Stimulated activated CD8-positive, alpha-beta memory T cell treated with anti-CD3 and anti-CD28 coated beads, Interleukin-12 subunit alpha, Interleukin-12 subunit beta, amount 100 ng/mL, for 24 hours (primary cell): ENCODE measurements at regions not wholly inside any gene's neighbourhood (a gene's known extent, or its start where the extent isn't known, plus 50 kb on each side); places are given as distances from the start of the nearest gene placed in this dataset.

Experiments used
- DNase-seq: peaks from one replicate; pipeline ENCODE4 v3.0.0-alpha.2; 2020; ENCODE audit errors: extremely low read depth

DNA sequence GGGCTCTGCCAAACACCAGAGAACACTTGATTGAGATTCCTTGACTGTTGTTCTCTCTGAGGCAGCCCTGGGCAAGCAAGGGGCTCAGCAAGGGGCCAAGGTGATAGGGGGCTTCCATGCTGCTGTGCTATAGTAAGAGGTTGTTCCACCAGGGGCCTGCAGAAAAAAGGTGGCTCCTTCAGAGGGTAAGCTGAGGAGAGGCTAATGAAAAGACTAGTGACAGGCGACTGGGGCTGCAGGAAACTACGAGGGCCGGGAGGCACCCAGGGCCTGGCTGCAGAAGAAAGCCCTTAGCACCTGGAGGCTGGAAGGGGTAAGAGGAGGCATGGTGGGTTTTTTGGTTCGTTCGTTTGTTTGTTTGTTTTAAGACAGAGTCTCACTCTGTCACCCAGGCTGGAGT is 88.0 kb upstream of the CTNNA1 start:
- DNase-seq: no peak

DNA sequence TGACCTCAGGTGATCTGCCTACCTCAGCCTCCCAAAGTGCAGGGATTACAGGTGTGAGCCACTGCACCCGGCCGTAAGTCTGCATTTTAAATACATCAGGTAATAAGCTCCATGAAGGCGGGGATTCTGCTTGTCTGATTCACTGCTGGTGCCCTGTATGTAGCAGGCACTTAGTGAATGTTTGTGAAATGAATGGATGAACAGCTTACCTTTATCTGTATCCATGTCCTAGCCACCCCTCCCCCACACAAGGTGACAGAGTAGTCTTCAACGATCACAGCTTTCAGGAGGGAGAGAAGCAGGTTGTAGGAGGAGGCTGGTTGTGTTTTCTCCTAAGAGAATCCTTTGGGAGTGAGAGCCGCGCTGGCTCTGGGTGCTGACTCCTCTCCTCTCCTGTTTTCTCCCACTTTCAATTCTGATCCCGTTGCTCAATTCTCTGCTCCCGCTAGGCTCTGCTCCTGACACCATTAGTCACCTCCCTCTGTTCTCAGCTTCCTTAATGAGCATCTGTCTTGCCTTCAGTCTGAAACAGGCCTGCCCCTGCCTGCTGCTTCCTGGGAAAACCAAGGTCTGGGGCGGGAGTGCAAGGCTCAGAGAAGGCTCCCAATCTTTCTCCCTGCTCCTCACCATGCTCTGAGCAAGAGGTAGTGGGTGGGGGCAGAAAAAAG is 88.8 kb upstream of the CTNNA1 start:
- no peak for DNase-seq

GRCh38 chr5:138663561-138663960 is 88.4 kb upstream of the HSPA9 start:
- DNase-seq: no peak

DNA sequence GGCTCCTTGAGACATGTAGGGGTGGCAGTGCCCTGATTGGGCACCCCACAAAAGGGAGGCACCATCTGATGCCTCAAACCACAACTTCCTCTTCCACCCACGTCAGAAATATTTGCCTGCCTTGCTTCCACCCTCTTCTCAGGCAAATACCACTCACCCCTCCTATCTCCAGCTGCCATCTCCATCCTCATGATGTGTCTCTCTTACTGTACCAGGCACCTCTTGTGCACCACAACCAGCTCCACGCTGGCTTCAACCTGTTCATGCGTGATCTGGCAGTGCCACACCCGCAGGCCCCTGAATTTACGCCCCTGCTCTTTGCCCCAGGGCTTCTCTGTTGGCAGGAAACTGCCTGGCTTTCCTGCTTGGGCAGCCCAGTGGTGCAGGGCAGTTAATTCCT is 87.8 kb upstream of the HSPA9 start:
- no peak for DNase-seq

DNA sequence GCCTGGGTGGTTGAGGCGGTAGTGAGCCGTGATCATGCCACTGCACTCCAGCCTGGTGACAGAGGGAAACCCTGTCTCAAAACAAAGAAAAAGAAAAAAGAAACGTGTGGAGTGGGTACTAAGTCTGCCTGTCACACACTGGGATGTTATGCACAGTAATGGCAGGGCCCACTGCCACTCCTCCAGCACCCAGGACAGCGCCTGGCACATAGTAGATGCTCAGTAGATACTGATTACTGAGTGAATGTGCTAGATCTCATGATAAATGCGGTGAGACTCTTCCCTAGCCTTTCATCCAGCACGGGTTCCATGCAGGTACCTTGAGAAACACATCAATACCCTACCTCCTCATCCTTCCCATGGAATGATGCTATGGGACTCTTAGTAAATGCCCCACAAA is 87.4 kb upstream of the HSPA9 start:
- DNase-seq: no peak

DNA sequence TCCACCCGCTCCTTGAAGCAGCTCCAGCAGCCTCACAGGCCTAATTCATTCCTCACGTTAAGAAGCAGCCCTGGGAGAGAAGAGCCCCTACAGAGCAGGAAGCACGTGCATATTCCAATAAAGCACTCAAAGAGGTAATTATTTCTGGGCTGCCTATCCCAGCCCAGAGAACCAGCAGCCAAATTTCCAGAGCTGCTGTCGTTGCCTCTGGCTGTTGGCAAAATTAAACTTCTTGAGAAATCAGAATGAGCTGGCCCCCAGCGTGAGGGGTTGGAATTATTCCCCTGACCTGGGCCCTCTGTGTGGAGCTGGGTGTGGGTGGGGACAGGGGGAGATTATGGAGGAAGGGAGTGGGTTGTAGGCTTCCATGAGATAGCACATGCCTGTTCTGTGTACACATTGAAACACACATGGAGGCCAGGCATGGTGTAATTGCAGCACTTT is 86.8 kb upstream of the HSPA9 start:
- no peak for DNase-seq

DNA sequence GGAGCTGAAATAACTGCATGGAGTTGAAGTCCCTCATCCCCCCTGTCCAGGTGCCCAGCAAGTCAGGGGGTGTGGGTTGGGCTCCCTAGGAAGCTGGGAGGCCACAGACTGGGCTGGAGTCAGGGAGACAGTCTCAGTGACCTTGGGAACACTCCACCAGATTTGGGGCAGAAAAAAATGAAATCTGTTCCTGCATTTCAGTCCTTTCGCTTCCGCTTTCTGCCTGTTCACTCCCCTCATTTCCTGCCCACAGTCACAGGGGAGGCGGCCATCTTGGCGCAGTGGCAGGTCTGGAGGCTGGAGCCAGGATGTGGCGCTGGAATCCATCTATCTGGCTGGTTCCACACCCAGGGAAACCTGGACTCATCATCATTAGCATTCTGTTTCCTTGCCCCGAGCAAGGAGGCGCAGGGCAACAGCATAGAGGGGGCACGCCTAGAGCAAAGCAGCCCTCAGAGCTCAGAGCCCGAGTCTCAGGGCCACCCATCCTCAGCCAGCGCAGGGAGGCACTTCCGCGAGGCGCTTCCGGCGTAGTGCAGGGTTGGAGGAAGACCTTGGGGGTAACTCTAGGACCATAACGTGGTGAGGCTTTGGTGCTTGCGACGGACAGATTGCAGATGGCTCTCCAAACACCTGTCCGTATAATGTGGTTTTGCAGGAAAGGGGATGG is 86.2 kb upstream of the HSPA9 start:
- no peak for DNase-seq

DNA sequence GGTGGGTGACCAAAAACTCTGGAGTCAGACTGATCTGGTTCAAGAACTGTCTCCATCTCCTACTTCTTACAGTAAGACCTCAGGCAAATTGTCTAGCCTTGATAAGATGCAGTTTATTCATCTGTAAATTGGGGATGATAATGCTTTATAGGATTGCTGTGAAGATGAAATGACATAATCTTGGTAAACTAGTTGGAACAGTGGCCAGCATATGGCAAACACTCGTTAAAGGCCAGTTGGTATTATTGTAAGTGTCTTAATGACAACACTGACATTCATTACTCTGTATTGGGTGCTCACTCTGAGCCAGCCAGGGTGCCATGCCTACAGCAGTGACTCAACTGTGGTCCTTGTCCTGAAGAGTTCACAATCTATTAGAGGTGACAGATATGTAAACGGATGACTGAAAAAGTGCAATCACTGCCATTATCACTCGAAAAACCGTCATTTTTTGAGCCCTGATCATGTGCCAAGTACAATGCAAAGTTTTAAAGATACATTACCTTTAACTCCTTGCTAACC is 84.9 kb upstream of the HSPA9 start:
- no peak for DNase-seq

DNA sequence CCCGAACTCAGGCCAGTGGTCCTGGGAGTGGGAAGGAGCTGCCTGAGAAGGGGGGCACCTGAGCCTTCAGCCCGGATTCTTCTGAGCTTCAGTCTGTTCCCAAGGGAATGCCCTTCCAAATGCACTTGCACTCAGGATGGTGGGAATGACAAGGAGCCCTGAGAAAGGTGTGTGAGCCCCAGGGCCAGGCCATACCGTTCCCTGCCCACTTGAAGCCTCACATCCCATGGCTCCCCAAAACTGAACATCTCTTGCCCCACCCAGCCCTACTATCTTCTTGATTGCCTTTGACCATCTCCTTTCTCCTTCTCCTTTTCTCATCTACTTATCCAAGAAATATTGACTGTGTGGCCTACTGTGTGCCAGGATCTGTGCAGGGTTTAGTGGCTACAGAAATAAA is 84.4 kb upstream of the HSPA9 start:
- DNase-seq: no peak

DNA sequence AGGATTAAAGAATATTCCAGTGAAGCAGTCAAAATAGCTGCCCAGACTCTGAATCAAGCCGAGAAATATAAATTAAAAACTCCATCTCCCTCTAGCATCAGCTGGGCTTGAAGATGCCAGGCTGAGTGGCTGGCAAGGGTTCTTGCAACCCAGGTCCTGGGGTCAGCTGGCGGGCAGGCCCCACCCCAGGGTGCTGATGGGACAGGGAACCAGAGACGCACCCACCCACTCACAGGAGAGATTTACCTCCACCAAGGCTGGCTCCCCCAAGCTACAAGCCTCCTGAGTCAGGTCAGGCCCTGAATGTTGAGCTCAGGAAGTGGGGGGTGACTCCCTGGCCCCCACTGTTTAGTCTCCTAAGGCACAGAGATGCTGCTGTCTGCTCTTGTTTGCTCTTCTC is 83.9 kb upstream of the HSPA9 start:
- DNase-seq: no peak

- no peak for DNase-seq
These were observed 83.5 kb upstream of the HSPA9 start for GRCh38 chr5:138658676-138659075.

DNA sequence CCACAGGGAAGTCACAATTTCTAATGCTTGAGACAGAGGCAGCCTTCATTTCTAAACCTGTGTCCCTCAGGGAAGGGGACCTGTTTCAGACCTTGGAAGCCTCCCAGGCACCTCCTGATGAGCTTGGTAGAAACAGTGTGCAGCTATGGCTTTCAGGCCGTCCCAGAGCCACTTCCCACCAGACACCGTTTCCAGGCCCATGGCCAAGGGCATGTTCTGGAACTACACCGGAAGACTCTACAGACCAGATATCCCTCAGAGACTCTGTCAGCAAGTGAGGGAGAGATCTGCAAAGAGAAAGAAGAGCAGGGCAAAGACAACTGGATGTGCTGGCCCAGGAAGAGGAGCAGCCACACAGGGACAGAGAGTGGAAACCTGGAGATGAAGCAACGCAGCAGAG is 82.2 kb upstream of the HSPA9 start:
- no peak for DNase-seq

- no peak for DNase-seq
These were observed 81.7 kb upstream of the HSPA9 start for GRCh38 chr5:138656916-138657315.

- DNase-seq: no peak
These were observed 80.5 kb upstream of the HSPA9 start for GRCh38 chr5:138655530-138656190.

DNA sequence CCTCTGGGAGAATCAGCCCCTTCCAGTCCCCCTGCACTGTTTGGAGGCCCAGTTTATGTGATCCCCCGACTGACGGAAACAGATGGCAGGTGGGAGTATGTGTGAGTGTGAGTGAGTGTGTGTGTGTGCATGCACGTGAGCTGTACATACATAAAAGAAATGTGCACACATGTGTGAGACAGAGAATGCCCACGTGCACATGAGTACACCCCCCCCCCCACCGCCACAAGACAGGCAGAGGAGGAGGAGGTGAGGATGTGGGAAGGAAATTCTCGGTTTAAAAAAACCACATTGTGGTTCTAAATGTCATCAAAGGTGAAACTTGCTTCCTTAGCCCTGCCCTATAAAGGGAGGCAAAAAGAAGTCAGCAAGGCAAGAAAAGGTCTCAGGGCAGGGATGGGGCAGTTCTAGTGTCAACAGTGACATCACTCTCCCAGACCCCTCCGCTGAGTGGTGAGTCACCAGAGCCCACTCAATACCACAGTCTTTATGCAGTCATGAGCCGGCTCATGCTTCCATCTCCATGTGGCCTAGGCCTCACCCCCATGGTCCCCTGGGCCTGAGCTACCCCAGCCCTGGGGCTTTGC is 79.2 kb upstream of the HSPA9 start:
- DNase-seq: peak; percentile 53

- no peak for DNase-seq
These were observed 78.3 kb upstream of the HSPA9 start for GRCh38 chr5:138653502-138653901.

GRCh38 chr5:138651767-138652117 is 76.5 kb upstream of the HSPA9 start:
- no peak for DNase-seq

GRCh38 chr5:138651058-138651766 is 76.0 kb upstream of the HSPA9 start:
- no peak for DNase-seq

GRCh38 chr5:138650196-138650595 is 75.0 kb upstream of the HSPA9 start:
- no peak for DNase-seq

DNA sequence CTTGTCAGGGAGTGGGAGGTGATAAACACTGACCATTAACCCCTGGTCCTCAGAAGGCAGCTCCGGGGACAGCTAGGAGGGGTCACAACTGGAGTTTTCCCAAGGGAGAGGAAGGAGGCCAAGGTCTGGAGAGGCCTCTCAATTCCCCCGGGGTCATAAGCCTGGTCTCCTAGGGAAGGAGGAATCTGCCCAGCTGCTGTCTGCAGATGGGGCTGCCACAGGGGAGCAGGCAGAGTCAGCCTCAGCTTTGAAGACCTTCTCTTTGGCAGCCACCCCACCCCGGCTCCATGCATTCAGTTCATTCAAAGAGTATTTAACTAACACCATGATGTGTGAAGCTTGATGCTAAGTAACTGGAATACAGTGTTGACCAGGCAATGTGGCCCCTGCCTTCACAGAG is 74.6 kb upstream of the HSPA9 start:
- no peak for DNase-seq

- DNase-seq: no peak
These were observed 74.1 kb upstream of the HSPA9 start for GRCh38 chr5:138649316-138649720.

DNA sequence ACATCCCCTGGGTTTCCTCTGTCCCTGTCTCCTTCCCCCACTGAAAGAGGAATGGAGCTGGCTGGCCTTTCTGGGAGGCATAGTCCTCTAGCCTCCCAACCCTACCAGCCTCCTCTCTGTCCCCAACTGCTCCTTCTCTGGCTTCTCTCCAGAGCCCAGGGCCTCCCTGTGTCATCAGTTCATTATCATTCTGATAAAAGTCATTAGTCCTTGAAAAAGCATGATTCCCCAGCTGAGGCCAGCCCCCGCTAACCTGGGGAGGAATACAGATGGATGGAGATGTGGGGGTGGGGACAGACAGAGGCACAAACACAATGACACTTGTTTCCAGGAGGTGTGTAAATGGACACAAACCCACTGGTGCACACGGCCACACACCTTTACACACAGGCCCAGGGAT is 73.6 kb upstream of the HSPA9 start:
- DNase-seq: no peak
